DOHH2 (cell line): ENCODE measurements at regions not wholly inside any gene's neighbourhood (a gene's known extent, or its start where the extent isn't known, plus 50 kb on each side); places are given as distances from the start of the nearest gene placed in this dataset.

Experiments used
- CTCF ChIP-seq: fragments of 200-600 bp; sonication (generic); IDR thresholded peaks from one replicate; pipeline ENCODE4 v1.5.1; 2014; ENCODE audit warnings: antibody characterized with exemption, mild to moderate bottlenecking, low read depth, low read length; ENCODE audit not compliant: poor library complexity, severe bottlenecking
- EZH2phosphoT487 ChIP-seq: fragments of 200-600 bp; sonication (generic); IDR thresholded peaks from 2 replicates; pipeline ENCODE4 v1.6.1; 2017; ENCODE audit warnings: borderline replicate concordance, mild to moderate bottlenecking, antibody characterized with exemption, low read length, moderate library complexity, mixed read lengths

GRCh38 chr5:159480849-159481248 lies 150.6 kb upstream of the IL12B start:
- no peak for TF ChIP-seq CTCF
- TF ChIP-seq EZH2phosphoT487, result no peak
